DMS153 treated with DMSO at 0.1 percent for 48 hours (cell line): ENCODE measurements at regions not wholly inside any gene's neighbourhood (a gene's known extent, or its start where the extent isn't known, plus 50 kb on each side); places are given as distances from the start of the nearest gene placed in this dataset.

Experiments
- DNase-seq: peaks from one replicate; lab custom pipeline; 2025; ENCODE audit not compliant: unreplicated experiment; lab: John Stamatoyannopoulos, UW

- DNase-seq, result no peak
These were observed 129.5 kb downstream of the SLC38A6 start for GRCh38 chr14:61110316-61111082.

- DNase-seq, result no peak
These were observed 128.2 kb downstream of the SLC38A6 start for GRCh38 chr14:61109288-61109687.

GRCh38 chr14:61108496-61109141 lies 127.6 kb downstream of the SLC38A6 start:
- DNase-seq, result no peak

- no peak for DNase-seq
These were observed 126.9 kb downstream of the SLC38A6 start for GRCh38 chr14:61107869-61108493.

GRCh38 chr14:61106959-61107641 lies 126.1 kb downstream of the SLC38A6 start:
- no peak for DNase-seq

GRCh38 chr14:61106271-61106958 lies 125.4 kb downstream of the SLC38A6 start:
- no peak for DNase-seq

- DNase-seq, result no peak
These were observed 123.3 kb downstream of the SLC38A6 start for GRCh38 chr14:61104358-61104757.

- no peak for DNase-seq
These were observed 122.7 kb downstream of the SLC38A6 start for GRCh38 chr14:61103541-61104339.

- no peak for DNase-seq
These were observed 121.8 kb downstream of the SLC38A6 start for GRCh38 chr14:61102549-61103466.
